D721Med (cell line): ENCODE measurements at regions not wholly inside any gene's neighbourhood (a gene's known extent, or its start where the extent isn't known, plus 50 kb on each side); places are given as distances from the start of the nearest gene placed in this dataset.

Experiments used
- DNase-seq: peaks from one replicate; pipeline ENCODE4 v3.0.0; 2011; ENCODE audit warnings: low spot score; ENCODE audit not compliant: insufficient read length
- FAIRE-seq: peaks from 2 replicates; lab custom pipeline; 2011; peaks lifted over from hg19 to GRCh38; lab: Jason Lieb, UNC
- TF ChIP-seq, protein P1 (sequence below): IDR thresholded peaks from 2 replicates; pipeline ENCODE4 v1.5.1; 2012; ENCODE audit warnings: mild to moderate bottlenecking, control low read depth; ENCODE audit not compliant: insufficient read depth; ENCODE audit errors: missing control alignments

DNA sequence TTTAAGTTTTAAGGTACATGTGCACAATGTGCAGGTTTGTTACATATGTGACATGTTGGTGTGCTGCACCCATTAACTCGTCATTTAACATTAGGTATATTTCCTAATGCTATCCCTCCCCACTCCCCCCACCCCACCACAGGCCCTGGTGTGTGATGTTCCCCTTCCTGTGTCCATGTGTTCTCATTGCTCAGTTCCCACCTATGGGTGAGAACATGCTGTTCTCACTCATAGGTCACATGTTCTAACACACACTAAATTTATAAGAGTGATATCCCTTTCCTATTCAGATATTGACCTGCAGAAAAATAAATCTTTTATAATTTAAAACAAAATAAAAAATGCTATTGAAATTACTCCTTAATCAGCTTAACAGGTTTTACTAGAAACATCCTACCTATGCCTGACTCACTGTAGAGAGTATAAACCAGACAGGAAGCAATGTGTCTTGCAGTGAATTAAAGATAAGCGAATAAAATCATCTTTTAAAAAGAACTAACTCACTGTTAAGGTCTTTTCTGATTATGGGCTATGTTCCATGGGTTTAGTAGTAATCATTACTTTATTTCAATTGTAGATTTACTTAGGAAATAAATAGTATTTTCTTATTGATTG is 82.0 kb upstream of the DPH5 start:
- no peak for FAIRE-seq
- no peak for DNase-seq
- TF ChIP-seq, protein P1, sequence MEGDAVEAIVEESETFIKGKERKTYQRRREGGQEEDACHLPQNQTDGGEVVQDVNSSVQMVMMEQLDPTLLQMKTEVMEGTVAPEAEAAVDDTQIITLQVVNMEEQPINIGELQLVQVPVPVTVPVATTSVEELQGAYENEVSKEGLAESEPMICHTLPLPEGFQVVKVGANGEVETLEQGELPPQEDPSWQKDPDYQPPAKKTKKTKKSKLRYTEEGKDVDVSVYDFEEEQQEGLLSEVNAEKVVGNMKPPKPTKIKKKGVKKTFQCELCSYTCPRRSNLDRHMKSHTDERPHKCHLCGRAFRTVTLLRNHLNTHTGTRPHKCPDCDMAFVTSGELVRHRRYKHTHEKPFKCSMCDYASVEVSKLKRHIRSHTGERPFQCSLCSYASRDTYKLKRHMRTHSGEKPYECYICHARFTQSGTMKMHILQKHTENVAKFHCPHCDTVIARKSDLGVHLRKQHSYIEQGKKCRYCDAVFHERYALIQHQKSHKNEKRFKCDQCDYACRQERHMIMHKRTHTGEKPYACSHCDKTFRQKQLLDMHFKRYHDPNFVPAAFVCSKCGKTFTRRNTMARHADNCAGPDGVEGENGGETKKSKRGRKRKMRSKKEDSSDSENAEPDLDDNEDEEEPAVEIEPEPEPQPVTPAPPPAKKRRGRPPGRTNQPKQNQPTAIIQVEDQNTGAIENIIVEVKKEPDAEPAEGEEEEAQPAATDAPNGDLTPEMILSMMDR, result no peak

DNA sequence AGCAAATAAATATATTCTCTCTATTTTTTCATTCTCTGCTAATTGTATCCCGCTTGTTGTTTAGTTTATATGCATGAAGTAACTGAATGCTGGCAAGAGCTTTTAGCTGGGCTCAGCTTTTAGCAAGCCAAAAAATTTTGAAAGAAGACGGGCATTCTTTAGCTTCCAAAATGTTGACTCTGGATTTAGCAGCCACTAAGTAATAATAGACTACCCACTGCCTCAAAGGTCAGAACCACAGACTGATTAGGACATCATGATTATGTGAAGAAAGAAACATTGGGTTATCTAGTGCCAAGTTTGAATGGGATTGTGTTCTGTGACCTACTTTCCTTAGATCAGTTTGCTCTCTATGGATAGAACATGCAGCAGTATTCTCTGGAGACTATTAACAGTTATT is 80.3 kb upstream of the DPH5 start:
- FAIRE-seq (no peak), DNase-seq (no peak)
- TF ChIP-seq, protein P1, result no peak

DNA sequence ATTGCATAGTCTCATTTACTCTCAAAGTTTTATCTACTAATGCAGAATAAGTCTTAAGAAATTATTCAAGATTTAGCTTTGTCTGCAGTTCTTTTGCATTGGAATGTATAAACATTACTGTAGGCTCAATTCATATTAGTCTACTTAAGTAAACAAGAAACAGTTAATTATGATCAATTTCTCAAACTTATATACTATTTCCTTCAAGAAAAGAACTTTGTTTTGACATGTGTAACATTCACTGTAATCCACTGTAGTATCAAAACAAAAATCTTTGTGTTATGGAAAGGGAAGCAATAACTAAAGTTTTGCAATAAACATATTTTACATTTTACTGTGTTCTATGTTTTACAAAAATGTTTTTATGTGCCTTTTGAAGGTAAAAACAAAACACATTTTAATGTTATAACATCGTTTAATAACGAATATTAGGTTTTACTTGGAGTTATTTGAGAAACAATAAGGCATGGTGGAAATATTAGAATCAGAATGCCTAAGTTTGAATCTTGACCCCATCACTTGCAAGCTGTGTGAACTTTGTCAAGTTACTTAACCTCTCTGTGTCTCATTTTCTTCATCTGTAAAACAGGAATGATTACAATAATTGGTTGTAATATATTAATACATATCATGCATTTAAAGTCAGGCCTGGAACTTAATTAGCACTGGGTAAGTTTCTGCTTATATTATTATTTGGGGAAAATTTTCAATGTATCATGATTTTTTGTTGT is 77.0 kb upstream of the DPH5 start:
- DNase-seq (no peak), FAIRE-seq (no peak)
- TF ChIP-seq, protein P1, result no peak

DNA sequence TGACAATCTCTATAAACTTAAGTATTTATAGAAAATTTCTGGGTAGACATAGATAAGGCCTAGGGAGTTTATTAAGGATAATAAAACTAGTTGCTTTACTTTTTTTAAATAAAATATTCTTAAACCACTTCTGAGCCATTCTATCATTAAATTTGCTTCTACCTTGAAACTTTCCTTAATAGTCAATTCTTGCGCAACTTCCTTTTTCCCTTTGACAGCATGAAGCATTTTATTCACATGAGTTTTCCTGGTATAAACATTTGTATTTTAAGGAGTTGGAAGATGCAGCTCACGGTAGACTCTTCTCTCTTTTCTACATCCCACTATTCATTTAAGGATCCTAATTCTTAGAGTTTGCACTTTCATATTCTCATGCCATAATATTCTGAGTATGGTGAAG is 75.8 kb upstream of the DPH5 start:
- TF ChIP-seq, protein P1, result no peak
- FAIRE-seq, result no peak
- DNase-seq, result no peak

DNA sequence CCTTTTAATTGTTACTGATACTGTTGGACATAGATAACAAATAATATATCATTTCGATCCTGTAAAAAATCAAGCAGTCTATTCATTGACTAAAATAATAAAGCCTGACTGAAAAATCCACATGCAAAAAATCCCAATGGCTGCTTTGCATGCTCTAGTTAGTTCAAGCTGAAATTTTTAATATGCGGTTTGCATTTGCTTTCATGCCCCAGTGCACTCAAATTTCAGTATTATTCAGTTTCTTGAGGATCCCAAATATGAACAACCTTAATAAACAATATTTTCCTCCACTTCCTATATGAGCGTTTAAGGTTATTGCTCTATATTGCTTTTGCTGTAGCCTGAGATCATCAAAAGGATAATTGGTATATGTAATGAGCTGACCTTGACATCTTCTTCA is 75.1 kb upstream of the DPH5 start:
- FAIRE-seq (no peak), DNase-seq (no peak)
- TF ChIP-seq, protein P1, result no peak

DNA sequence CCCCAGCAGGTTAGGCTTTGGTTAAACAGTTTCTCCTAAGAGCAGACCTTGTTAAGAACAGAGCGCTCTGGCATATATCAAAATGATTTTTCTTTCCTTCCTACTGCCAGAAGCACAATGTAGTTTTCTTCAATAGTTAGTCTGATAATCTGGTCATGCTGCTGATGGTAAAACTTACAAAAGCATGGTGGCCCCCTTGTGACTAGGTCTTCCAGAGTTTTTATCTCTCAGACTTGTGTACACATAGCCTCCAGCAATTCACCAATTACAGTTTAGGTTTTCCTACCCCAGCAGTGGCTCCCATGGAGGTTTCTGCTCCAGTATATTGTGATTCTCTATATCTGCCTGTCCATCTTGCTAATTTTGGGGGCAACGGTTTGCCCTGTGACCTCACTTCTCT is 73.3 kb upstream of the DPH5 start:
- DNase-seq (no peak), FAIRE-seq (no peak)
- TF ChIP-seq, protein P1, result no peak

DNA sequence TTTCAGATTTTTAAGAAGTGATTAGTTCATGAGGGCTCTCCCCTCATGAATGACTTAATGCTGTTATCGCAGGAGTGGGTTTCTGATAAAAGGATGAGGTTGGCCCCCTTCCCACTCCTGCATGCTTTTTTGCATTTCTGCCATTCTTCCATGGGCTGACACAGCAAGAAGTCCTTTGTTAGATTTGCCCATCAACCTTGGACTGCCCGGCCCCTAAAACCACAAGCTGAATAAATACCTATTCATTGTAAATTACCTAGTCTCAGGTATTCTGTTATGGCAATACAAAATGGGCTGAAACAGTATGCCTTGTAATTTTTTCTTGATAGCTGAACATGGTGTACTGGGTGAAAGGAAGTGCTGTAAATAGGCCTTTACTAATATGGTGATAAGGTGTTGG is 72.7 kb upstream of the DPH5 start:
- DNase-seq (no peak), FAIRE-seq (no peak)
- TF ChIP-seq, protein P1, result no peak
